Sigmoid colon (tissue), 3 donors: ENCODE measurements at regions not wholly inside any gene's neighbourhood (a gene's known extent, or its start where the extent isn't known, plus 50 kb on each side); places are given as distances from the start of the nearest gene placed in this dataset.

Source experiments
- POLR2A ChIP-seq, 2 donors: fragments of 450-650 bp; IDR thresholded peaks; one replicate each; pipeline ENCODE4 v1.6.1; 2016; ENCODE audit warnings: antibody characterized with exemption in 2 of 2, mild to moderate bottlenecking in 2 of 2, moderate library complexity in 2 of 2
- TF ChIP-seq, protein P1 (sequence below), 4 experiments: fragments of 450-650 bp in 3 of 4; fragments of 200-600 bp in 1 of 4; IDR thresholded peaks; one replicate each; pipeline ENCODE4 v1.5.1; 2016 to 2019; ENCODE audit warnings: antibody characterized with exemption in 4 of 4, mild to moderate bottlenecking in 3 of 4, moderate library complexity in 2 of 4

DNA sequence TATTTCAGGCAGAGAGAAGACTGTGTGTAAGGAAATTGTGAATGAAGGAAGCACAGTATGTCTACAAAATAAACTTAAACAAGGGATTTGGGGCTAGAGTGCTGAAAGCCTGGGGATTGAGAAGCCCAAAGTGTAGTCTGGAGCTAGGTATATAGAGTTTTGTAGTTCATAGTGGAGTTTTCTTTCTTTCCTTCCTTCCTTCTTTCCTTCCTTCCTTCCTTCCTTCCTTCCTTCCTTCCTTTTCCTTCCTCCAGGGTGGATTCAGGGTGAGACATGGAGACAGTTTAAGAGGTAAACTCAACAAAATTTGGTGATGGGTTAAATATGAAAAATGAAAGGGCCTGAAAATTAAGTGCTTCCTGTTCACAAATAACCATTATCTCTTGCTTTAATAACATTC, 757.8 kb upstream of the CXADR start:
- TF ChIP-seq, protein P1, sequence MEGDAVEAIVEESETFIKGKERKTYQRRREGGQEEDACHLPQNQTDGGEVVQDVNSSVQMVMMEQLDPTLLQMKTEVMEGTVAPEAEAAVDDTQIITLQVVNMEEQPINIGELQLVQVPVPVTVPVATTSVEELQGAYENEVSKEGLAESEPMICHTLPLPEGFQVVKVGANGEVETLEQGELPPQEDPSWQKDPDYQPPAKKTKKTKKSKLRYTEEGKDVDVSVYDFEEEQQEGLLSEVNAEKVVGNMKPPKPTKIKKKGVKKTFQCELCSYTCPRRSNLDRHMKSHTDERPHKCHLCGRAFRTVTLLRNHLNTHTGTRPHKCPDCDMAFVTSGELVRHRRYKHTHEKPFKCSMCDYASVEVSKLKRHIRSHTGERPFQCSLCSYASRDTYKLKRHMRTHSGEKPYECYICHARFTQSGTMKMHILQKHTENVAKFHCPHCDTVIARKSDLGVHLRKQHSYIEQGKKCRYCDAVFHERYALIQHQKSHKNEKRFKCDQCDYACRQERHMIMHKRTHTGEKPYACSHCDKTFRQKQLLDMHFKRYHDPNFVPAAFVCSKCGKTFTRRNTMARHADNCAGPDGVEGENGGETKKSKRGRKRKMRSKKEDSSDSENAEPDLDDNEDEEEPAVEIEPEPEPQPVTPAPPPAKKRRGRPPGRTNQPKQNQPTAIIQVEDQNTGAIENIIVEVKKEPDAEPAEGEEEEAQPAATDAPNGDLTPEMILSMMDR (IDR thresholded peaks at IDR 0.05), result no peak
- no peak for TF ChIP-seq POLR2A (IDR thresholded peaks at IDR 0.05)
